ENCODE measurements at regions not wholly inside any gene's neighbourhood (a gene's known extent, or its start where the extent isn't known, plus 50 kb on each side); places are given as distances from the start of the nearest gene placed in this dataset.

DNA sequence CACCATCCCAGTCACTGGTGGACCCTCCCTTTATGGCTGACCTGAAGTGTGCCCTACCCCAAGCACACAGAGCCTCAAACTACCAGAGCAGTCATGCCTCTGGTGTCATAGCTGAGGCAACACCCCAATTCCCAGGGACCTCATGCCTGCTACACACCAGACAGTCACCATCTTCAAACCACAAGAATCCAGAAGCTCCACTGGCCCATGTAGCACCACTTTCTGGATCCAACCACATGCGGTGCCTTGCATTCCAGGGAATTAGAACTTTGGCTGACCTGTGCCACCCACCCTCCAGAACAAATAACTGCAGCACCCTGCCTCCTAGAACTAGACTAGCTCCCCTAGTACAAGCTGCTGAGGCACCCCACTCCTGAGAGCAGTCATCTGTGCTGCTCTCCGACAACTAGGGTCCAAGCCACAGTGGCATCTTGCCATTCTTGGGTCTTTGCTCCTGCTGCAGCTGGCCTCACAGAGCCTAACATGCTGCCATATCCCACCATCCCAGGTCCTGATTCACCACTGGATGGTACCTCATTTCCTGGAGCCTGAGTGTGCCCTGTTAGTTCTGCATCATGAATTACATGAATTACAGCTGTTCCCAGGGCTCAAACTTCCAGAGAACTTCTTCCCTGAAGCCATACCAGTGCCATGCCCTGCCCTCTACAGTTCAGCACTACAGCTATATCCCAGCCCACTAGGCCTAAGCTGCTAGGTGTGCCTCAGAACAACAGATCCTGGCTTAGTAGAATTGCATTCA, 243.8 kb upstream of the CHST9 start:
- DNase-seq (no peak), ATAC-seq (no peak)
- no peaks in the 10 kb centered on the region for H3K4me1 ChIP-seq
- no peaks in the 10 kb centered on the region for H3K36me3 ChIP-seq
- H3K4me3 ChIP-seq, result no peak overlapping the region
- intact Hi-C loops (cut with DNase I), result no loop called here
- no peaks in the 10 kb centered on the region for H3K27me3 ChIP-seq
- peaks cover 0 to 14% of the 10 kb centered on the region in 2 donors for H3K9me3 ChIP-seq
- no peak overlapping the region for H3K27ac ChIP-seq
- TF ChIP-seq, protein P1, sequence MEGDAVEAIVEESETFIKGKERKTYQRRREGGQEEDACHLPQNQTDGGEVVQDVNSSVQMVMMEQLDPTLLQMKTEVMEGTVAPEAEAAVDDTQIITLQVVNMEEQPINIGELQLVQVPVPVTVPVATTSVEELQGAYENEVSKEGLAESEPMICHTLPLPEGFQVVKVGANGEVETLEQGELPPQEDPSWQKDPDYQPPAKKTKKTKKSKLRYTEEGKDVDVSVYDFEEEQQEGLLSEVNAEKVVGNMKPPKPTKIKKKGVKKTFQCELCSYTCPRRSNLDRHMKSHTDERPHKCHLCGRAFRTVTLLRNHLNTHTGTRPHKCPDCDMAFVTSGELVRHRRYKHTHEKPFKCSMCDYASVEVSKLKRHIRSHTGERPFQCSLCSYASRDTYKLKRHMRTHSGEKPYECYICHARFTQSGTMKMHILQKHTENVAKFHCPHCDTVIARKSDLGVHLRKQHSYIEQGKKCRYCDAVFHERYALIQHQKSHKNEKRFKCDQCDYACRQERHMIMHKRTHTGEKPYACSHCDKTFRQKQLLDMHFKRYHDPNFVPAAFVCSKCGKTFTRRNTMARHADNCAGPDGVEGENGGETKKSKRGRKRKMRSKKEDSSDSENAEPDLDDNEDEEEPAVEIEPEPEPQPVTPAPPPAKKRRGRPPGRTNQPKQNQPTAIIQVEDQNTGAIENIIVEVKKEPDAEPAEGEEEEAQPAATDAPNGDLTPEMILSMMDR (IDR thresholded peaks at IDR 0.05), result no peak

DNA sequence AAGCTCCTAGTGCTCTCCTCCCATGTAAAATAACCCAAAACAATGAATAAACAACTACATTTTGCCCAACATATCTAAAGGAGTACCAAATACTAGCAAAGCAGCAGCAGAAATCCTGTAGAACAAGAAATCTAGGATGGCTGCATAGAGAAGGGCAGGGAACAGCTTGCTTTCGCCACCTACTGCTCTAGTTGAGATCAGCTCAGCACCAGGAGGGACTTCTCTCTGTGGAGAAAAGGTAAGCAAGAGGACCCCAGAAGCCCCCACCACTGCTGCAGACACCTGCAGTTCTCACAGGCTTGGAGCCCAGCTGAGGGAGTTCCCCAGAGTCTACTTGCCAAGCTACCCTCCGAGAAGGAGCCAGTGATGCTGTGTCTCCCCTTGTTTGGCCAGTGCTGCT, 243.0 kb upstream of the CHST9 start:
- no peaks in the 10 kb centered on the region for H3K4me1 ChIP-seq
- TF ChIP-seq, protein P1 (IDR thresholded peaks at IDR 0.05), result no peak
- DNase-seq, result no peak
- no peaks in the 10 kb centered on the region for H3K36me3 ChIP-seq
- intact Hi-C loops (cut with DNase I), result no loop called here
- H3K4me3 ChIP-seq, result no peak overlapping the region
- ATAC-seq, result no peak
- peaks cover 0 to 14% of the 10 kb centered on the region in 2 donors for H3K9me3 ChIP-seq
- no peak overlapping the region for H3K27ac ChIP-seq
- no peaks in the 10 kb centered on the region for H3K27me3 ChIP-seq

DNA sequence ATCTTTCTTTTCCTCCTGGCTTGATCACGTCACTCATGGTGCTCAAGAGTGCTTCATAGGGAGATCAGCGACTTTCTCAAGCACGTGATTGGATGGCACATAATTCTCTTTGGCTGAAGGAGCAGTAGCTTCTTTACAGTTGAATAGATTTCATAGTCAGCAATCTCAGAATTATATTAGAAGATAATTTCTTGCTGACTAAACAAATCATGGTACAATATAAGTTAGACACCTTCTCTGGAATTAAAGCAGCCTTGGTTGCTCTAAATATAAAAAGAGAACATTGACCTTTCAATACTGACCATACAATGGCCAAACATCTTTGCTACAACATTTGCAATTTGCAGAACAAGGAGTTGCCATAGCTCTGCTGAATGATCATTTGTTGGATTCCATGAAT, 238.5 kb upstream of the CHST9 start:
- H3K4me3 ChIP-seq, result no peak overlapping the region
- intact Hi-C loops (cut with DNase I), result no loop called here
- no peak for DNase-seq
- H3K9me3 ChIP-seq, result no peaks in the 10 kb centered on the region
- no peak overlapping the region for H3K27ac ChIP-seq
- ATAC-seq, result no peak
- H3K36me3 ChIP-seq, result no peaks in the 10 kb centered on the region
- TF ChIP-seq, protein P1 (IDR thresholded peaks at IDR 0.05), result no peak
- no peaks in the 10 kb centered on the region for H3K4me1 ChIP-seq
- H3K27me3 ChIP-seq, result no peaks in the 10 kb centered on the region

DNA sequence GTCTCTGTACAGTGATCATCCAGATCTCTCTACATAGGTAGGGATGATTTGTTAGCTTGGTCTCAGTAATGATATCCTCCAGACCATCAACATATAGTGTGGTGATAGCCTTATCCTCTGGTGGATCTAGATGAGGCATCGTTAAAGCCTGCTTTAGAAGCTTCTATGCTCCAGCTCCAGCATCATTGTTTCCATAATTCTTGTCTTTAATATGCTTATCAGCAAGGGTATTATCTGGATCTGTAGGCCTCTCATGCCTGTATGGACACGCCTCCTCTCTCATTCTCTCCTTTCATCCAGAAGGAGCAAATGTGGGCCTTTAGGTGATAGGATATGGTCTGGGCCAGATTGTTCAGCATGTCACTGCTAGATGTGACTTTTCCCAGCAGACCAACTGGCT, 234.5 kb upstream of the CHST9 start:
- intact Hi-C loops (cut with DNase I), result no loop called here
- Histone ChIP-seq H3K27me3 (no peaks in the 10 kb centered on the region), H3K27ac (no peak overlapping the region), H3K9me3 (no peaks in the 10 kb centered on the region), H3K4me3 (no peak overlapping the region), H3K4me1 (no peaks in the 10 kb centered on the region), H3K36me3 (no peaks in the 10 kb centered on the region)
- ATAC-seq (no peak), DNase-seq (no peak)
- TF ChIP-seq, protein P1 (IDR thresholded peaks at IDR 0.05), result no peak

DNA sequence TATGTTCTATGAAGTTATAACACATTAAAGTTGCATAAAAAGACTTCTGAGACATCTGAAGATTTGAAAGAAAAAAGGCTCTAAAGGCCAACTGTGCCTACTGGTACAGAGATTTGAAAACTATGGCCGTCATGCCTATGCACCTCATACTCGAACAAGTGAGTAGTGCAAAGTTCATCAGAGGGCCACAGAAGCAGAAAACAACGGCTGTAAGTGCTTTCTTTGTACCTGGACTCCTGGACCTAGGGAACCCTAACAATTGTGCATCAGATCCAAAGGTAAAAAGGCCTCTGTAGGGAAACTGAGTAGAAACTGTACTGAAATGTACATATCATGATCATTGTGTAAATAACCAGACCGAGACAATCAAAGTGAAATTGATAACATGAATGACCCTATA, 230.4 kb upstream of the CHST9 start:
- no peak for DNase-seq
- no peak for ATAC-seq
- Histone ChIP-seq H3K36me3 (no peaks in the 10 kb centered on the region), H3K9me3 (no peaks in the 10 kb centered on the region), H3K27ac (no peak overlapping the region), H3K4me3 (no peak overlapping the region), H3K4me1 (no peaks in the 10 kb centered on the region), H3K27me3 (no peaks in the 10 kb centered on the region)
- TF ChIP-seq, protein P1 (IDR thresholded peaks at IDR 0.05), result no peak
- intact Hi-C loops (cut with DNase I), result no loop called here

Data from left lung (tissue), 4 donors.